Peyer's patch (tissue), 4 donors: ENCODE measurements at regions not wholly inside any gene's neighbourhood (a gene's known extent, or its start where the extent isn't known, plus 50 kb on each side); places are given as distances from the start of the nearest gene placed in this dataset.

Source experiments
- POLR2A ChIP-seq, 2 donors: fragments of 450-650 bp; IDR thresholded peaks; one replicate each; pipeline ENCODE4 v1.5.1; 2017; ENCODE audit warnings: antibody characterized with exemption in 2 of 2, mild to moderate bottlenecking in 2 of 2, moderate library complexity in 2 of 2
- TF ChIP-seq, protein P1 (sequence below), 6 experiments: fragments of 450-650 bp in 4 of 6; fragments of 200-600 bp in 2 of 6; sonication (generic) in 1 of 6; IDR thresholded peaks; one replicate each; pipeline ENCODE4 v1.5.1; 2017 to 2019; ENCODE audit warnings: antibody characterized with exemption in 6 of 6, mild to moderate bottlenecking in 3 of 6, moderate library complexity in 1 of 6

DNA sequence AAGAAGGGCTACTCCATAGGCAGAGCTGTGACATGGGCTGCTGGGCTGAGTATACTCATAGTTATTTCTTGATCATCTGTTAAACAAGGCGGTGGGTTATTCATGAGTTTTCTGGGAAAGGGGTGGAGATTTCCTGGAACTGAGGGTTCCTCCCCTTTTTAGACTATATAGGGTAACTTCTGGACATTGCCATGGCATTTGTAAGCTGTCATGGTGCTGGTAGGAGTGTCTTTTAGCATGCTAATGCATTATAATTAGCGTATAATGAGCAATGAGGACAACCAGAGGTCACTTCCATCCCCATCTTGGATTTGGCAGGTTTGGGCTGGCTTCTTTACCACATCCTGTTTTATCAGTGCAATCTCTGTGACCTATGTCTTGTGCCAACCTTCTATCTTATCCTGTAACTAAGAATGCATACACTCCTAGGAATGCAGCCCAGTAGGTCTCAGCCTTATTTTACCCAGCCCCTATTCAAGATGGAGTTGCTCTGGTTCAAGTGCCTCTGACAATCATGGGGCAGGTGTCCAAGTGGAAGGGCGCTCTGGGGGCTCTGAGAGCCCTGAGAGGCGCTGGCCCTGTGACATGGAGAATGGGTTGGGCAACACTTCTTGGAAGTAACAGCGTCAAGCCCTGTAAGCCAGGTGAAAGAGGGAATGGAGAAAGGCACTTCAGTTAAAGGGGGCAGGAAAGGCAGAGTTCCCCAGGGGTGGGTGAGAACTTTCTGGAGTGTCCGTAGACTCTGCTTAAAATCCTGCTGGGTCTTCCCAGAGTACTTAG is 354.2 kb upstream of the SULF2 start:
- TF ChIP-seq, protein P1, sequence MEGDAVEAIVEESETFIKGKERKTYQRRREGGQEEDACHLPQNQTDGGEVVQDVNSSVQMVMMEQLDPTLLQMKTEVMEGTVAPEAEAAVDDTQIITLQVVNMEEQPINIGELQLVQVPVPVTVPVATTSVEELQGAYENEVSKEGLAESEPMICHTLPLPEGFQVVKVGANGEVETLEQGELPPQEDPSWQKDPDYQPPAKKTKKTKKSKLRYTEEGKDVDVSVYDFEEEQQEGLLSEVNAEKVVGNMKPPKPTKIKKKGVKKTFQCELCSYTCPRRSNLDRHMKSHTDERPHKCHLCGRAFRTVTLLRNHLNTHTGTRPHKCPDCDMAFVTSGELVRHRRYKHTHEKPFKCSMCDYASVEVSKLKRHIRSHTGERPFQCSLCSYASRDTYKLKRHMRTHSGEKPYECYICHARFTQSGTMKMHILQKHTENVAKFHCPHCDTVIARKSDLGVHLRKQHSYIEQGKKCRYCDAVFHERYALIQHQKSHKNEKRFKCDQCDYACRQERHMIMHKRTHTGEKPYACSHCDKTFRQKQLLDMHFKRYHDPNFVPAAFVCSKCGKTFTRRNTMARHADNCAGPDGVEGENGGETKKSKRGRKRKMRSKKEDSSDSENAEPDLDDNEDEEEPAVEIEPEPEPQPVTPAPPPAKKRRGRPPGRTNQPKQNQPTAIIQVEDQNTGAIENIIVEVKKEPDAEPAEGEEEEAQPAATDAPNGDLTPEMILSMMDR (IDR thresholded peaks at IDR 0.05), result no peak
- TF ChIP-seq POLR2A (IDR thresholded peaks at IDR 0.05), result no peak
